ENCODE measurements at regions not wholly inside any gene's neighbourhood (a gene's known extent, or its start where the extent isn't known, plus 50 kb on each side); places are given as distances from the start of the nearest gene placed in this dataset.
"Not testable (repeated sequence)": the region's sequence is repeated elsewhere in the genome, so short reads cannot be mapped to it uniquely, and the experiment has no call there.

GRCh38 chr4:81319657-81320056, 104.6 kb upstream of the PRKG2 start:
- H3K27ac ChIP-seq, result no peak overlapping the region
- no peaks in the 10 kb centered on the region for H3K27me3 ChIP-seq
- H3K4me1 ChIP-seq (ENCODE audit: control insufficient read depth in 1 of 2, insufficient read depth in 1 of 2, low read depth in 1 of 2, low read length in 1 of 2), result no peaks in the 10 kb centered on the region
- no peaks in the 10 kb centered on the region for H3K36me3 ChIP-seq
- no peak overlapping the region for H3K4me3 ChIP-seq (ENCODE audit: low read depth in 1 of 2, low read length in 1 of 2)
- TF ChIP-seq CTCF (IDR thresholded peaks at IDR 0.05), result no peak
- no peaks in the 10 kb centered on the region for H3K9me3 ChIP-seq

GRCh38 chr4:81314897-81315470, 100.0 kb upstream of the PRKG2 start:
- no peaks in the 10 kb centered on the region for H3K36me3 ChIP-seq
- no peaks in the 10 kb centered on the region for H3K4me1 ChIP-seq (ENCODE audit: control insufficient read depth in 1 of 2, insufficient read depth in 1 of 2, low read depth in 1 of 2, low read length in 1 of 2)
- no peak for TF ChIP-seq CTCF (IDR thresholded peaks at IDR 0.05)
- H3K27me3 ChIP-seq, result no peaks in the 10 kb centered on the region
- no peak overlapping the region for H3K4me3 ChIP-seq (ENCODE audit: low read depth in 1 of 2, low read length in 1 of 2)
- H3K9me3 ChIP-seq, result no peaks in the 10 kb centered on the region
- no peak overlapping the region for H3K27ac ChIP-seq

- Histone ChIP-seq H3K27ac (no peak overlapping the region), H3K4me1 (ENCODE audit: control insufficient read depth in 1 of 2, insufficient read depth in 1 of 2, low read depth in 1 of 2, low read length in 1 of 2) (no peaks in the 10 kb centered on the region), H3K27me3 (no peaks in the 10 kb centered on the region), H3K4me3 (ENCODE audit: low read depth in 1 of 2, low read length in 1 of 2) (no peak overlapping the region), H3K36me3 (no peaks in the 10 kb centered on the region), H3K9me3 (no peaks in the 10 kb centered on the region)
- TF ChIP-seq CTCF (IDR thresholded peaks at IDR 0.05), result no peak
Measured at GRCh38 chr4:81314196-81314896, 99.3 kb upstream of the PRKG2 start.

GRCh38 chr4:81307991-81308390, 93.0 kb upstream of the PRKG2 start:
- Histone ChIP-seq H3K4me1 (ENCODE audit: control insufficient read depth in 1 of 2, insufficient read depth in 1 of 2, low read depth in 1 of 2, low read length in 1 of 2) (no peaks in the 10 kb centered on the region), H3K4me3 (ENCODE audit: low read depth in 1 of 2, low read length in 1 of 2) (no peak overlapping the region), H3K27me3 (no peaks in the 10 kb centered on the region), H3K27ac (no peak overlapping the region), H3K36me3 (no peaks in the 10 kb centered on the region), H3K9me3 (no peaks in the 10 kb centered on the region)
- no peak for TF ChIP-seq CTCF (IDR thresholded peaks at IDR 0.05)

GRCh38 chr4:81304871-81305270, 89.8 kb upstream of the PRKG2 start:
- no peak overlapping the region for H3K4me3 ChIP-seq (ENCODE audit: low read depth in 1 of 2, low read length in 1 of 2)
- H3K27ac ChIP-seq, result no peak overlapping the region
- no peaks in the 10 kb centered on the region for H3K4me1 ChIP-seq (ENCODE audit: control insufficient read depth in 1 of 2, insufficient read depth in 1 of 2, low read depth in 1 of 2, low read length in 1 of 2)
- no peaks in the 10 kb centered on the region for H3K9me3 ChIP-seq
- TF ChIP-seq CTCF (IDR thresholded peaks at IDR 0.05), result no peak
- H3K27me3 ChIP-seq, result no peaks in the 10 kb centered on the region
- H3K36me3 ChIP-seq, result no peaks in the 10 kb centered on the region

GRCh38 chr4:81300352-81300751, 85.3 kb upstream of the PRKG2 start:
- H3K27me3 ChIP-seq; H3K27ac ChIP-seq; H3K4me3 ChIP-seq (ENCODE audit: low read depth in 1 of 2, low read length in 1 of 2): not testable (repeated sequence)

More at GRCh38 chr4:81300352-81300751, 85.3 kb upstream of the PRKG2 start:
- not testable (repeated sequence) for H3K9me3 ChIP-seq; H3K4me1 ChIP-seq (ENCODE audit: control insufficient read depth in 1 of 2, insufficient read depth in 1 of 2, low read depth in 1 of 2, low read length in 1 of 2); H3K36me3 ChIP-seq

Data from neutrophil (primary cell).